Activated CD8-positive, alpha-beta memory T cell treated with anti-CD3 and anti-CD28 coated beads for 48 hours (primary cell): ENCODE measurements at regions not wholly inside any gene's neighbourhood (a gene's known extent, or its start where the extent isn't known, plus 50 kb on each side); places are given as distances from the start of the nearest gene placed in this dataset.

Experiments
- DNase-seq, 3 experiments: peaks; one replicate each; pipeline ENCODE4 v3.0.0-alpha.2; 2020; ENCODE audit warnings: low read depth in 2 of 3, low spot score in 2 of 3

- no peak for DNase-seq
Measured at GRCh38 chr5:56358046-56358445, 124.9 kb upstream of the ANKRD55 start.

GRCh38 chr5:56357426-56357825 is 124.3 kb upstream of the ANKRD55 start:
- DNase-seq: no peak

DNA sequence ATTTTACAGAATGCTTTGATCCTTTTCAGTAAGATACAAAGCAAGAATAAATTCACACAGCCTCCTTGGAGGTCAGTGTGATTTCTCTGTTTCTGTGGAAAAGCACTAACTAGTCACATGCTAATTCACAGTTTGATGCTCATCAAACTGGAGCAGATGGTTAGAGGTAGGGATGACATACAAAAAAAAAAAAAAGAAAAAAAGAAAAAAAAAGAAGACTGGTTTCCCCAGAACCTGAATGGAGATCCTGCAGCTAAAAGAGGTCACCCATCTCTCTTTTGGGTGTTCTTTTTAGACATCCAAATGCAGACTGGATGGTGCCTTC is 123.7 kb upstream of the ANKRD55 start:
- no peak for DNase-seq

DNA sequence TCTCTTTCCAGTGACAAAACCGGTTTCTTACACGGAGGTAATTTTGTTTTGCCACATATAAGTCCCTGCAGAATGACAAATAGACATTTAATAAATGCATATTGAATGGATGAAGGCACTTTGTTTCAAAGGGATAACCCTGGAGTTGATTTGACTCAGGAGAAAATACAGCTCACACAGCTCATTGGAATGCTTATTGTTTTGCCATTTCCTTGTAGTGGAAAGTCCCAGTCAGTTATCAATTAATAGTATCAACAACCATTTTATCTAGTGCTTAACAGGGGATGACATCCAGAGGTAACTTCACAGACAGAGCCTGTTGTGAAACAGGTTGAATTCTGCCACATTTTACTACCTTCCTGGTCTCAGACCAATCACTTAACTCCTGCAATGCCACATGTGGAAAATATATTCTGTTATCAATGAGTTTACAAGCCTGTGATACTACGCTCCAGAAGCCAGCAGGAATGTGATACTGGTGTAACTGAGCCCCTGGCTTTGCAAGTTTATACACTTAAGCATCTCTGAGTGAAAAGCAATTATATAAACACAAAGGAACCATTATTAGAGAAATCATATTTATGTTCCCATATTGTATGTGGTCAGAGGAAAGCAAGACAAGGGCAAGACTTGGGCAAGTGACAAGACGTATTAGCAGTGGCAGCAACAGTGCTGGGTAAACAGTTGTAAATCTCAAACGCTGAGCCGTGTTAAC is 123.1 kb upstream of the ANKRD55 start:
- no peak for DNase-seq

DNA sequence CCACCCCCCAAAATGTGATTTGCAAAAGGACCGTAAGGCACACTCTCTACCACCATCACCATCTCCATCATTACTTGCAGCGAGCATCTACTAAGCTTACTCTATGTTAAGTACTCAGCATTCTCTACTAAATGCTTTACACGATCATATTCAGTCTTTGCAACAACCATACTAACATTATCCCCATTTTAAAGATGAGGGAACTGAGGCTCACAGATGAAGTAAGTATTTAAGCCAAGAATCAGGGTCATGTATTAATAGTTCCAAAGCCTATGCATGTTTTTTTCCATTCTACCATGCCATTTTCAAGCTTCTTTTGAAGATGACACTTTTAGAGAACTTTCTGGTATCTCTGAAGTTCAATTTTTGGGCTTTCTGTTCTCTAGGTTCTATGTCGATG is 121.7 kb upstream of the ANKRD55 start:
- DNase-seq: no peak

- no peak for DNase-seq
Measured at GRCh38 chr5:56352808-56353590, 119.9 kb upstream of the ANKRD55 start.

GRCh38 chr5:56350597-56351170 is 117.6 kb upstream of the ANKRD55 start:
- DNase-seq: no peak

GRCh38 chr5:56350011-56350596 is 117.0 kb upstream of the ANKRD55 start:
- no peak for DNase-seq

GRCh38 chr5:56349461-56349860 is 116.3 kb upstream of the ANKRD55 start:
- no peak for DNase-seq

- DNase-seq: no peak
Measured at GRCh38 chr5:56346741-56347535, 113.8 kb upstream of the ANKRD55 start.

DNA sequence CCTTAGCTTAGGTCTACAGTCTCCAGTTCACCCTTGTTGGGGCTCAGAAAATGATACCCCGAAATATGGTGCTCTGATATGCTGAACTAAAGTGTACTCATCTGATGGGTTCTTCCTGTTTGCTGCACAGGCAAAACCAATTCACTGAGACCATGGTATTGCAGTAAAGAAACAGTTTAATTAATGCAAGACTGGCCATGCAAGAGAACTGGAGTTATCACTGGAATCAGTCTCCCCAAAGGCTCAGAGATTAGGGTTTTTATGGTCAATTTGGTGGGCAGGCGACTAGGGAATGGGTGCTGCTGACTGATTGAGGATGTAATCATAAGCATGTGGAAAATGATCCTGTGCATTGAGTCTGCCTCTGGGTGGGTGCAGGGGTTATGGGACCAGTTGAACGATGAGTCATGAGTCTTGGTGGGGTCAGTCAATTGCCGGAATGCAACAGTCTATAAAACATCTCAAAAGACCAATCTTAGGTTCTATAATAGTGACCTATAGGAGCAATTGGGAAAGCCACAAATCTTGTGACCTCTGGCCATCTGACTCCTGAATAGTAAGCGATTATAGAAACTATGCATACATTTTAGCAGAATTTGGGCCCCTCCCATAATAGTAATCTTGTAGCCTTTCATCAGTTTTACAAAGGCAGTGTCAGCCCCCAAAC is 113.0 kb upstream of the ANKRD55 start:
- no peak for DNase-seq

- DNase-seq: no peak
Measured at GRCh38 chr5:56345352-56345751, 112.2 kb upstream of the ANKRD55 start.

GRCh38 chr5:56344594-56344993 is 111.5 kb upstream of the ANKRD55 start:
- no peak for DNase-seq

- no peak for DNase-seq
Measured at GRCh38 chr5:56343988-56344387, 110.9 kb upstream of the ANKRD55 start.

DNA sequence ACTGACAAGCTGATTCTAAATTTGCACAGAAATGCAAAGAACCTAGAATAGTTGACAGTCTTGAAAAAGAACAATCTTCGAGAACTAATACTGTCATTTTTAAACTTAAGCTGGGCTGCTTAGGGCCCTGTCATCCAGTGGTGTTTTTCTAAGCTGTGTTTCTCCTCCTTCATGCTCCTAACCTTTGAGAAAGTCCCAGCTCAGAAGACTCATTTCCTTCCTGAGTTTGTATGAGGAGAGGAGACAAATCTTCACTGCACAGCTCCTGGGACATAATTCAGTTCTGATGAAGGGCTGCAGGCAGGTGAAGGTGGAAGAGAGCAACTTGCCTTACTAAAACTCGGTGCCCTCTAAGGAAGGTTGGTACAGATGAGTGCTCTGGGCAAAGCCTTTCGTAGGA is 109.5 kb upstream of the ANKRD55 start:
- DNase-seq: no peak

DNA sequence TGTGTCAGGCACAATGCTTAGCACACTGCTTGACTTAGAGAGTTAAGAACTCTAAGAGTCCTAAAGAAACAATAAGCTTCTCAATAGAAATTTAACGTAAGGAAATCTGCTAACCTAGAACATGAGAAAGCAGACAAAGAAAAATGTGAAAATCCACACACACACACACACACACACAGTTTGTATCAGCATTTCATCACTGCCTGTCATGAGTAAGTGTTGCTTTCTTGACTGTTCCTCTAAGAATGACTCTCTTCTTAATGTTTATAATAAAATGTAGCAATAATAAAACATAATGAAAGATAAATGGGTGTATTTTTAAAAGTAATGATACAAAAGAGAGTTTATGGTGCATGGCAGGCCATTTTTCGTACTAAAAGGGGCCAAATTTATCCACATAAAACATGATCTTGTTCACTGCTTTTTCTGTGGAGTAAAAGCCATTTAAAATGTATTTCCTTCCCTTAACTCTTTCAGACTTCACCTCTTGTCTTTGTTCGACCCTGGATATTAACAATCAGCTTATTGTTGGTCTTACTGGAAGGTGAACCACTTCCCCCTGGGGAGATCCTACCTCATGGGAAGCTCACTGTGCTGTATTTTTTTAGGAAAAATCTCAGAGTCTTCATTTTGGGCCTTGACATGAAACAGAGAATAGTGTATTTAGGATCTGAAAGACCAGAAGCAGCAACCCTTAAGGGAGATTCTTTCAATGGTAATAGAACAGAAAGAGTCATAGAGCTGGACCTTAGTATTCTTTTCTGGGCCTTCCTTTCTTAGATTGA is 107.3 kb upstream of the ANKRD55 start:
- no peak for DNase-seq

DNA sequence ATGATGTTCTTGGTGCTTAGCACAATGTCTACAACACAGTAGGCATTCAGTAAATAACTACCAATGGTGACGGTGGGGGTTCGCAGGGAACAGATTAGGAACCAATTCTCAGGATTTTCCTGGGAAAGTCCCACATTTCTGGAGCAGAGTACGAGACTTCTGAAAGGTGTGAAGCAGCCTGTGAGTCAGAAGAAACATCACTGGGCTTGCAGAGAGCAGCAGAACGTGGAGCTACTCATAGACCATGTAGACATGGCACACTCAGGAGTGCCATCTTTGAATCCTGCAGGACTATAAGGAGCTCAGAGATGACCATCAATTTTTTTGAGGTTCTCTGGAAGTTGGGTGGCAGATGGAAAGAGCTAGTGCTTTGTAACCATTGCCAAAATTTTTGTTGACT is 106.6 kb upstream of the ANKRD55 start:
- DNase-seq: no peak

DNA sequence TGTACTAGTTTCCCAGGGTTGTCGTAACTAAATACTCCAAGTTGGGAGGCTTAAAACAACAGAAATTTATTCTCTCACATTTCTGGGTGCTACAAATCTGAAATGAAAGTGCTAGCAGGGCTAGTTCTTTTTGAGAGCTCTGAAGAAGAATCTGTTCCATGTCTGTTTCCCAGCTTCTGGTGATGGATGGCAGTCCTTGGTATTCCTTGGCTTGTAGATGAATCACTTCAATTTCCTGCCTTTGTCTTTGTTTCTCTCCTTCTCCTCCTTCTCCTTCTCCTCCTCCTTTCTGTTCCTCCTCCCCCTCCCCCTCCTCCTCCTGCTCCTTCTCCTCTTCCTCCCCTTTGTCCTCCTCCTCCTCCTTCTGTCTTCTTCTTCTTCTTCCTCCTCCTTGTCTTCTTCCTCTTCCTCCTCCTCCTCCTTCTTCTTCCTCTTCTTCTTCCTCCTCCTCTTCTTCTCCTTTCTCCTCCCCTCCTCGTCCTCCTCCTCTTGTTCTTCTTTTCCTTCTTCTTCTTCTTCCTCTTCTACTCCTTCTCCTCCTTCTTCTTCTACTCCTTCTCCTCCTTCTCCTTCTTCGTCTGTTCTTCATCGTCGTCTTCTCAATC is 104.7 kb upstream of the ANKRD55 start:
- no peak for DNase-seq

DNA sequence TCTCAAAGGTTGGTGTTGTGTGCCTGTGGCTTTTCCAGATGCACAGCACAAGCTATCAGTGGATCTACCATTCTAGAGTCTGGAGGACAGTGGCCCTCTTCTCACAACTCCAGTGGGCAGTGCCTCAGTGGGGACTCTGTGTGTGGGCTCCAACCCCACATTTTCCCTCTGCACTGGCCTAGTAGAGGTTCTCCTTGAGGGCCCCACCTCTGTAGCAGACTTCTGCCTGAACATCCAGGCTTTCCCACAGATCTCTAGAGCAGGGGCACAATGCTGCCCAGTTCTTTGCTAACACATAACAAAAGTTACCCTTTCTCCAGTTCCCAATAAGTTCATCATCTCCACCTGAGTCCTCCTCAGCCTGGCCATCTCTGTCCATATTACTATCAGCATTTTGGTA is 102.1 kb upstream of the ANKRD55 start:
- DNase-seq: no peak

GRCh38 chr5:56330806-56331205 is 97.7 kb upstream of the ANKRD55 start:
- no peak for DNase-seq
